ENCODE measurements at regions not wholly inside any gene's neighbourhood (a gene's known extent, or its start where the extent isn't known, plus 50 kb on each side); places are given as distances from the start of the nearest gene placed in this dataset.

GRCh38 chr10:2856598-2856997, 210.8 kb upstream of the PFKP start:
- TF ChIP-seq POLR2A (IDR thresholded peaks at IDR 0.05) (no peak), CTCF (IDR thresholded peaks at IDR 0.05) (no peak)
